SK-N-SH (cell line): ENCODE measurements at regions not wholly inside any gene's neighbourhood (a gene's known extent, or its start where the extent isn't known, plus 50 kb on each side); places are given as distances from the start of the nearest gene placed in this dataset.

ENCODE experiments used
- CTCF ChIA-PET: fragments of 300-600, 350-600 bp; formaldehyde crosslinking; extraction: SDS; loops from one replicate; lab custom pipeline; 2021; lab: Yijun Ruan, JAX
- POLR2A ChIA-PET: fragments of 350-600 bp; sonication (Branson Sonifier 250); formaldehyde crosslinking; extraction: SDS; loops from one replicate; lab custom pipeline; 2020; ENCODE audit warnings: antibody characterized with exemption, inconsistent platforms; lab: Yijun Ruan, JAX
- DNase-seq: peaks from one replicate; pipeline ENCODE4 v3.0.0; 2012
- H2AFZ ChIP-seq: fragments of 200-600 bp; sonication (generic); 2 replicates; pipeline ENCODE4 v1.8.1; 2016; ENCODE audit warnings: antibody characterized with exemption, mild to moderate bottlenecking, low read depth
- H3F3A ChIP-seq: fragments of 200-600 bp; sonication (generic); replicated peaks from 2 replicates; pipeline ENCODE3; 2016; ENCODE audit warnings: antibody characterized with exemption, mild to moderate bottlenecking; ENCODE audit not compliant: insufficient read depth
- H3K27ac ChIP-seq, 2 experiments: fragments of 200-500 bp in 1 of 2; fragments of 200-600 bp in 1 of 2; sonication (Bioruptor generic) in 1 of 2; sonication (generic), shearing (Covaris generic) in 1 of 2; 2 replicates each; pipeline versions ENCODE4 v1.5.1 to v1.6.1; 2014 to 2016; ENCODE audit warnings: low read depth in 2 of 2, inconsistent platforms in 1 of 2, low read length in 1 of 2, mild to moderate bottlenecking in 1 of 2, mixed read lengths in 1 of 2
- H3K27me3 ChIP-seq: fragments of 200-600 bp; sonication (generic), shearing (Covaris generic); 2 replicates; pipeline ENCODE4 v1.6.1; 2016; ENCODE audit warnings: mixed run types; ENCODE audit not compliant: insufficient read depth
- H3K36me3 ChIP-seq, 2 experiments: fragments of 200-500 bp in 1 of 2; fragments of 200-600 bp in 1 of 2; sonication (Bioruptor generic) in 1 of 2; sonication (generic) in 1 of 2; replicated peaks in 1 of 2; 2 replicates each; pipeline versions ENCODE3 to v1.5.1; 2014 to 2016; ENCODE audit warnings: low read length in 1 of 2, mild to moderate bottlenecking in 1 of 2; ENCODE audit not compliant: insufficient read depth in 2 of 2, control insufficient read depth in 1 of 2
- H3K4me1 ChIP-seq, 2 experiments: fragments of 200-500 bp in 1 of 2; fragments of 200-600 bp in 1 of 2; sonication (Bioruptor generic) in 1 of 2; sonication (generic), shearing (Covaris generic) in 1 of 2; 2 replicates each; pipeline versions ENCODE4 v1.5.1 to v1.6.1; 2014 to 2016; ENCODE audit warnings: low read depth in 1 of 2, low read length in 1 of 2, mixed run types in 1 of 2; ENCODE audit not compliant: insufficient read depth in 2 of 2, control insufficient read depth in 1 of 2
- H3K4me2 ChIP-seq: fragments of 200-600 bp; sonication (generic), shearing (Covaris generic); 2 replicates; pipeline ENCODE4 v1.6.1; 2017; ENCODE audit warnings: mixed run types
- H3K4me3 ChIP-seq, 2 experiments: fragments of 200-500 bp in 1 of 2; fragments of 200-600 bp in 1 of 2; sonication (Bioruptor generic) in 1 of 2; sonication (generic), shearing (Covaris generic) in 1 of 2; 2 replicates each; pipeline versions ENCODE4 v1.5.1 to v1.8.1; 2014 to 2016; ENCODE audit warnings: low read depth in 2 of 2, inconsistent platforms in 1 of 2, low read length in 1 of 2, mild to moderate bottlenecking in 1 of 2, mixed read lengths in 1 of 2, moderate library complexity in 1 of 2
- H3K79me2 ChIP-seq: fragments of 200-600 bp; sonication (generic); 2 replicates; pipeline ENCODE4 v1.8.1; 2017; ENCODE audit warnings: mild to moderate bottlenecking; ENCODE audit not compliant: insufficient read depth
- H3K9ac ChIP-seq: fragments of 200-600 bp; sonication (generic); 2 replicates; pipeline ENCODE4 v1.6.1; 2017; ENCODE audit warnings: mixed run types
- H3K9me2 ChIP-seq: fragments of 200-600 bp; sonication (generic); 2 replicates; pipeline ENCODE4 v1.6.1; 2017; ENCODE audit warnings: mixed run types
- H3K9me3 ChIP-seq: fragments of 200-600 bp; sonication (generic); 2 replicates; pipeline ENCODE4 v1.6.1; 2017; ENCODE audit warnings: mixed run types, mild to moderate bottlenecking, moderate library complexity
- H4K20me1 ChIP-seq: fragments of 200-600 bp; sonication (generic); 2 replicates; pipeline ENCODE4 v1.6.1; 2017; ENCODE audit warnings: mild to moderate bottlenecking, mixed run types; ENCODE audit not compliant: insufficient read depth
- CTCF ChIP-seq: fragments of 200-600 bp; sonication (generic); IDR thresholded peaks from 2 replicates; pipeline ENCODE4 v1.6.1; 2017; ENCODE audit warnings: antibody characterized with exemption, mild to moderate bottlenecking, moderate library complexity
- EP300 ChIP-seq, 2 experiments: IDR thresholded peaks; 2 replicates each; pipeline versions ENCODE4 v1.4.0 to v1.6.1; 2012; ENCODE audit warnings: borderline replicate concordance in 1 of 2, low read depth in 1 of 2, low read length in 1 of 2
- FOXJ3 ChIP-seq: sonication (generic); formaldehyde crosslinking; IDR thresholded peaks from 2 replicates; pipeline ENCODE4 v1.5.1; 2020; ENCODE audit warnings: mild to moderate bottlenecking, missing genetic modification reagents
- FOXM1 ChIP-seq: IDR thresholded peaks from 2 replicates; pipeline ENCODE4 v1.4.0; 2012; ENCODE audit warnings: low read depth, mild to moderate bottlenecking
- GABPA ChIP-seq: IDR thresholded peaks from 2 replicates; pipeline ENCODE4 v1.4.0; 2012; ENCODE audit warnings: low read depth, mild to moderate bottlenecking
- IRF3 ChIP-seq: fragments of 150-350 bp; IDR thresholded peaks from 2 replicates; pipeline ENCODE4 v1.6.1; 2016; ENCODE audit warnings: mild to moderate bottlenecking, low read depth, low read length
- JUND ChIP-seq: IDR thresholded peaks from 2 replicates; pipeline ENCODE4 v1.4.0; 2012
- MAX ChIP-seq: IDR thresholded peaks from 2 replicates; pipeline ENCODE4 v1.4.0; 2012; ENCODE audit warnings: low read depth
- MEF2A ChIP-seq: IDR thresholded peaks from 2 replicates; pipeline ENCODE4 v1.4.0; 2012; ENCODE audit warnings: low read depth, borderline replicate concordance
- PBX3 ChIP-seq: IDR thresholded peaks from 2 replicates; pipeline ENCODE4; 2012
- POLR2AphosphoS5 ChIP-seq: IDR thresholded peaks from 2 replicates; pipeline ENCODE4 v1.6.1; 2012; ENCODE audit warnings: low read depth, low read length
- RAD21 ChIP-seq: IDR thresholded peaks from 2 replicates; pipeline ENCODE4 v1.6.1; 2012; ENCODE audit warnings: mild to moderate bottlenecking, low read length
- RCOR1 ChIP-seq: fragments of 150-350 bp; IDR thresholded peaks from 2 replicates; pipeline ENCODE4 v1.6.1; 2017; ENCODE audit warnings: antibody characterized with exemption, low read length
- RFX5 ChIP-seq: IDR thresholded peaks from 2 replicates; pipeline ENCODE4 v1.6.1; 2012; ENCODE audit warnings: mild to moderate bottlenecking, improper control_type of control experiment, low read length
- SMC3 ChIP-seq: IDR thresholded peaks from 2 replicates; pipeline ENCODE4 v1.6.1; 2012; ENCODE audit warnings: low read depth, low read length, improper control_type of control experiment
- YY1 ChIP-seq: IDR thresholded peaks from 2 replicates; pipeline ENCODE4 v1.4.0; 2012; ENCODE audit warnings: low read depth, mild to moderate bottlenecking
- ZBTB33 ChIP-seq: IDR thresholded peaks from 2 replicates; pipeline ENCODE4 v1.4.0; 2012; ENCODE audit warnings: low read depth, borderline replicate concordance
- WGBS: methylation state at CpG from one replicate; pipeline ENCODE4 v1.1.6; 2017; ENCODE audit warnings: low lambda C conversion rate; 5-methylcytosine and 5-hydroxymethylcytosine counted together

GRCh38 chr1:209222826-209223225 is 360.7 kb upstream of the CAMK1G start (continued):
- no peak for TF ChIP-seq SMC3
- no peak for TF ChIP-seq IRF3
- no peak; the same call in 1 of the 2 replicates for TF ChIP-seq POLR2AphosphoS5
- no peak for TF ChIP-seq YY1
- no peak for TF ChIP-seq CTCF
- TF ChIP-seq MEF2A, result no peak
- no peak for TF ChIP-seq RFX5
- TF ChIP-seq RCOR1, result peak; percentile 93
- TF ChIP-seq RAD21, result no peak; the same call in none of the 2 replicates
- peak in 1 of 2 experiments; percentile 95; a peak in 2 of 4 replicates for TF ChIP-seq EP300 (IDR thresholded peaks at IDR 0.05; ENCODE audit: borderline replicate concordance in 1 of 2, low read depth in 1 of 2, low read length in 1 of 2)
- TF ChIP-seq FOXJ3 (CRISPR knock-in tag), result peak; percentile 22; the same call in 1 of the 2 replicates
- no peak for TF ChIP-seq ZBTB33
- TF ChIP-seq GABPA, result no peak
- TF ChIP-seq JUND, result no peak
- TF ChIP-seq FOXM1, result no peak
- TF ChIP-seq, all 33 proteins: peak for 7

GRCh38 chr1:209223791-209224190 is 359.7 kb upstream of the CAMK1G start:
- TF ChIP-seq MAX, result no peak
- no peak for TF ChIP-seq GABPA
- TF ChIP-seq PBX3, result no peak
- no peak for DNase-seq
- H3K4me3 ChIP-seq, result no peak overlapping the region
- no peak overlapping the region for H3K9ac ChIP-seq
- no peaks in the 10 kb centered on the region for H3F3A ChIP-seq
- POLR2A ChIA-PET, result no interaction called here
- H3K79me2 ChIP-seq, result no peaks in the 10 kb centered on the region
- no peak overlapping the region for H3K4me2 ChIP-seq
- H3K27ac ChIP-seq, result peak overlapping the region in 1 of 2 experiments; percentile 97; a peak in 2 of 4 replicates
- H3K27me3 ChIP-seq, result no peaks in the 10 kb centered on the region
- H4K20me1 ChIP-seq, result no peaks in the 10 kb centered on the region
- no peak overlapping the region for H2AFZ ChIP-seq
- 43% methylated on average over 1 of the region's 1 CpG for WGBS
- CTCF ChIA-PET, result interaction anchor here (1.1 to 3.7 kb wide), 4 partner anchors 16 to 130 kb away, joined by 3 to 18 read pairs (median 8); no protein-coding TSS in a partner anchor
- peaks cover 0 to 40% of the 10 kb centered on the region in 2 experiments; a peak in 2 of 4 replicates for H3K4me1 ChIP-seq
- H3K36me3 ChIP-seq, result no peaks in the 10 kb centered on the region
- no peaks in the 10 kb centered on the region for H3K9me2 ChIP-seq
- no peaks in the 10 kb centered on the region for H3K9me3 ChIP-seq
